Osteoblast (primary cell): ENCODE measurements at regions not wholly inside any gene's neighbourhood (a gene's known extent, or its start where the extent isn't known, plus 50 kb on each side); places are given as distances from the start of the nearest gene placed in this dataset.

Experiments
- DNase-seq: peaks from one replicate; pipeline ENCODE4 v3.0.0; 2011; ENCODE audit warnings: low spot score, mixed read lengths; ENCODE audit not compliant: insufficient read length; ENCODE audit errors: missing footprints
- H2AFZ ChIP-seq: 2 replicates; pipeline ENCODE4 v1.6.0; 2011; ENCODE audit warnings: mild to moderate bottlenecking, low read length
- H3K27ac ChIP-seq: 2 replicates; pipeline ENCODE4 v1.5.1; 2011; ENCODE audit warnings: mild to moderate bottlenecking, low read depth, low read length, moderate library complexity
- H3K27me3 ChIP-seq: 2 replicates; pipeline ENCODE4 v1.6.0; 2012; ENCODE audit warnings: mild to moderate bottlenecking, control low read depth, inconsistent platforms, low read length, moderate library complexity; ENCODE audit not compliant: insufficient read depth
- H3K36me3 ChIP-seq: 2 replicates; pipeline ENCODE4 v1.5.1; 2011; ENCODE audit warnings: mild to moderate bottlenecking, low read length, control low read depth, moderate library complexity; ENCODE audit not compliant: insufficient read depth
- H3K4me1 ChIP-seq: 2 replicates; pipeline ENCODE4 v1.5.1; 2011; ENCODE audit warnings: mild to moderate bottlenecking, low read length, control low read depth, moderate library complexity; ENCODE audit not compliant: insufficient read depth
- H3K4me2 ChIP-seq: 2 replicates; pipeline ENCODE4 v1.6.0; 2011; ENCODE audit warnings: mild to moderate bottlenecking, low read length; ENCODE audit not compliant: insufficient read depth
- H3K4me3 ChIP-seq: fragments of 200-600 bp; sonication (generic); 3 replicates; pipeline ENCODE4 v1.5.1; 2012; ENCODE audit warnings: mild to moderate bottlenecking, low read length, inconsistent platforms; ENCODE audit not compliant: insufficient read depth
- H3K79me2 ChIP-seq: 2 replicates; pipeline ENCODE4 v1.6.0; 2012; ENCODE audit warnings: mild to moderate bottlenecking, low read length, control low read depth, inconsistent platforms; ENCODE audit not compliant: insufficient read depth
- H3K9me3 ChIP-seq: 2 replicates; pipeline ENCODE4 v1.5.1; 2011; ENCODE audit warnings: low read depth, low read length, control low read depth
- H4K20me1 ChIP-seq: 2 replicates; pipeline ENCODE4 v1.6.0; 2012; ENCODE audit warnings: mild to moderate bottlenecking, low read length, control low read depth; ENCODE audit not compliant: insufficient read depth
- TF ChIP-seq, protein P1 (sequence below): IDR thresholded peaks from 2 replicates; pipeline ENCODE4 v1.5.1; 2011; ENCODE audit warnings: mild to moderate bottlenecking, low read depth, low read length, moderate library complexity; ENCODE audit errors: extremely low read depth

DNA sequence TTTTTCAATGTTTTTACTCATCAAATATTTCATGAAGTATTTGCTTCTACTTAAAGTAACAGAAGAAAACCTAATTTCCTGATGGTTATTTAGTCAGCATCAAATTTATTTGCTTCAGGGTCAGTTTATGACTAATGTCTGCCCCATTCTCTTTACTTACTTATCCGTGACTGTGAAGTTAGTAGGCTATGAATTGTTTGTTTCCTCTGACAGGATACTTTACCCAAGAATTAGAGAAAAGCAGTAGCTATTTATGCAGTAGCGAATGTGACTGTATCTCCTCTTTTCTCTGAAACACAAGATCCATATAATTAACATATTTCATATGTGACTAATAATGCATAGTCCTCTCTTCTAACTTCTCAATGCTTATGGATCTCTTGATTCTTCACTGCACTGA lies 329.9 kb upstream of the ROBO1 start:
- DNase-seq, result no peak
- Histone ChIP-seq H3K4me3 (no peak overlapping the region), H2AFZ (no peak overlapping the region), H3K4me2 (no peak overlapping the region), H3K27me3 (no peaks in the 10 kb centered on the region), H3K9me3 (no peaks in the 10 kb centered on the region), H3K4me1 (no peaks in the 10 kb centered on the region), H3K27ac (no peak overlapping the region), H3K36me3 (no peaks in the 10 kb centered on the region), H4K20me1 (no peaks in the 10 kb centered on the region), H3K79me2 (no peaks in the 10 kb centered on the region)
- TF ChIP-seq, protein P1, sequence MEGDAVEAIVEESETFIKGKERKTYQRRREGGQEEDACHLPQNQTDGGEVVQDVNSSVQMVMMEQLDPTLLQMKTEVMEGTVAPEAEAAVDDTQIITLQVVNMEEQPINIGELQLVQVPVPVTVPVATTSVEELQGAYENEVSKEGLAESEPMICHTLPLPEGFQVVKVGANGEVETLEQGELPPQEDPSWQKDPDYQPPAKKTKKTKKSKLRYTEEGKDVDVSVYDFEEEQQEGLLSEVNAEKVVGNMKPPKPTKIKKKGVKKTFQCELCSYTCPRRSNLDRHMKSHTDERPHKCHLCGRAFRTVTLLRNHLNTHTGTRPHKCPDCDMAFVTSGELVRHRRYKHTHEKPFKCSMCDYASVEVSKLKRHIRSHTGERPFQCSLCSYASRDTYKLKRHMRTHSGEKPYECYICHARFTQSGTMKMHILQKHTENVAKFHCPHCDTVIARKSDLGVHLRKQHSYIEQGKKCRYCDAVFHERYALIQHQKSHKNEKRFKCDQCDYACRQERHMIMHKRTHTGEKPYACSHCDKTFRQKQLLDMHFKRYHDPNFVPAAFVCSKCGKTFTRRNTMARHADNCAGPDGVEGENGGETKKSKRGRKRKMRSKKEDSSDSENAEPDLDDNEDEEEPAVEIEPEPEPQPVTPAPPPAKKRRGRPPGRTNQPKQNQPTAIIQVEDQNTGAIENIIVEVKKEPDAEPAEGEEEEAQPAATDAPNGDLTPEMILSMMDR, result no peak

- Histone ChIP-seq H3K27me3 (no peaks in the 10 kb centered on the region), H2AFZ (no peak overlapping the region), H4K20me1 (no peaks in the 10 kb centered on the region), H3K4me1 (no peaks in the 10 kb centered on the region), H3K27ac (no peak overlapping the region), H3K79me2 (no peaks in the 10 kb centered on the region), H3K9me3 (no peaks in the 10 kb centered on the region), H3K4me2 (no peak overlapping the region), H3K36me3 (no peaks in the 10 kb centered on the region), H3K4me3 (no peak overlapping the region)
- DNase-seq, result no peak
- TF ChIP-seq, protein P1, result no peak
These were observed 329.1 kb upstream of the ROBO1 start for GRCh38 chr3:80096909-80097308.

DNA sequence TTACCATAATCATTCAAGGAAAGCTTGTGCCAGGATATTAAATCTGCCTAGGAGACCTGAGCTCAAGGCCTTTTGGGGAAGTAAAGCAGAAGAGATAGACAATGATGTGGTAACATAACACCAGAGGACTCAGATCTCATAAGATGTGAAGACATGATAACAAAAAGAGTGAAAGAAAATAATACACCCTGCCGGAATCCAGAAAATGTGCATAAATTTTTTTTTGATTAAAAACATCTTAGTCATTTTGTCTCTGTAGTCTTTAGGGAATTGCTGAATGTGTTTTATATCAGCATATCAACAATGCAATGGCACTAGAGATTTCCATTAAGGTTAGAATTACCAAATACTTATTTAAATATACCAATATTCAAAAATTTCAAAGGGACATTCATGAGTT lies 326.8 kb upstream of the ROBO1 start:
- Histone ChIP-seq H3K4me3 (no peak overlapping the region), H2AFZ (no peak overlapping the region), H3K27me3 (no peaks in the 10 kb centered on the region), H3K4me1 (no peaks in the 10 kb centered on the region), H3K27ac (no peak overlapping the region), H4K20me1 (no peaks in the 10 kb centered on the region), H3K9me3 (no peaks in the 10 kb centered on the region), H3K79me2 (no peaks in the 10 kb centered on the region), H3K36me3 (no peaks in the 10 kb centered on the region), H3K4me2 (no peak overlapping the region)
- TF ChIP-seq, protein P1, result no peak
- DNase-seq, result no peak

GRCh38 chr3:80087767-80088166 lies 320.0 kb upstream of the ROBO1 start:
- Histone ChIP-seq H3K9me3 (no peaks in the 10 kb centered on the region), H3K79me2 (no peaks in the 10 kb centered on the region), H3K36me3 (no peaks in the 10 kb centered on the region), H3K27ac (no peak overlapping the region), H3K27me3 (no peaks in the 10 kb centered on the region), H2AFZ (no peak overlapping the region), H3K4me2 (no peak overlapping the region), H3K4me3 (no peak overlapping the region), H4K20me1 (no peaks in the 10 kb centered on the region), H3K4me1 (no peaks in the 10 kb centered on the region)
- TF ChIP-seq, protein P1, result no peak
- DNase-seq, result no peak
